ENCODE measurements at regions not wholly inside any gene's neighbourhood (a gene's known extent, or its start where the extent isn't known, plus 50 kb on each side); places are given as distances from the start of the nearest gene placed in this dataset.

DNA sequence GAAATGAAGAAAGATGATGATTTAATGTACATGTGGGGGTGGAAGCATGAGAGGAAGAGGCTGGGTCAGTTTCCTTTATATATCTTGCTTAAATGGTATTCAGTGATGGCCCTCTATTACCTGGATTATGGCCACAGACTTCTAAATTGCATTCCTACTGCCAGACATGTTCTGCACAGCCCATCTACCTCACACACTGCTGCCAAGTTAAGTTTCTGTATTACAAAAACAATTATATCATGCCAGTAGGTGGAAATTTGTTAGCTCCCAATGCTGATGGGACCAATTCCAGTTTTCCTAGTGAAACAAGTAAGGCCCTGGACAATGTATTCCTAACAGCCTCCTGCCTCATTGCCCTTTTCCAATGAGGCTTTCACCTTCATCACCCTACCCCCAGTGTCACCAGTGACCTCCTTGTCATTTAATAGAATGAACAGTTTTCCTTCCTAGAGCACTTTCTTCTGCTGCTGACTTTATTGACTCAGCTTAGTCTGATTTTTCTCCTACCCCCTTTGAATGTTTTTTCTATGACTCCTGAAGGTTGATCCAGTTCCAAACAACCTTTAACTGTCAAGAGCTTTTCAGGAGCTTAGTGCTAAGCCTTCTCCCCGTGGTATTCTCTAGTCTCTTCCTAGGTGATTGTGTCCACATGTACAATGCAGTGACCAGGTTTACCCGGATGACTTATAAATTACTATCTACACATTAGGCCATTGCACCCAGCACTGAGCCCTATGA is 316.6 kb upstream of the ANKRD30A start:
- TF ChIP-seq CTCF (IDR thresholded peaks at IDR 0.05) (no peak), POLR2A (IDR thresholded peaks at IDR 0.05) (no peak), POLR2AphosphoS5 (IDR thresholded peaks at IDR 0.05) (no peak)
